NCI-H2227 treated with DMSO at 0.1 percent for 48 hours (cell line): ENCODE measurements at regions not wholly inside any gene's neighbourhood (a gene's known extent, or its start where the extent isn't known, plus 50 kb on each side); places are given as distances from the start of the nearest gene placed in this dataset.

ENCODE experiments used
- DNase-seq: peaks from one replicate; lab custom pipeline; 2025; lab: John Stamatoyannopoulos, UW

DNA sequence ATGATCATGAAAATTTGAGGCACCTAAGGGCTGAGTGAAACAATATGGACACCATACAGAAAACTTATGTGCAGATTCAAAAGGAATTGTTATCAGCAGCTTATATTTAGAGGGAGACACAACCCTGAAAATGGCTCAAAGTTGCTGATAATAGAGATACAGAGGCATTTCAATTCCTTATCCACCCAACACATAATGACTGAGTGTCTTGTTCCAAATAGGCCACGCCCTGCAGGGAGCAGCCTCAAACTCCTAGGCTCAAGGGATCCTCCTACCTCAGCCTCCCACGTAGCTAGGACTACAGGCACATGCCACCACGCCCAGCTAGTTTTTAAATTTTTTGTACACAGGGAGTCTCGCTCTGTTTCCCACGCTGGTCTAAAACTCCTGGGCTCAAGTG is 79.0 kb downstream of the LBH start:
- DNase-seq, result no peak

DNA sequence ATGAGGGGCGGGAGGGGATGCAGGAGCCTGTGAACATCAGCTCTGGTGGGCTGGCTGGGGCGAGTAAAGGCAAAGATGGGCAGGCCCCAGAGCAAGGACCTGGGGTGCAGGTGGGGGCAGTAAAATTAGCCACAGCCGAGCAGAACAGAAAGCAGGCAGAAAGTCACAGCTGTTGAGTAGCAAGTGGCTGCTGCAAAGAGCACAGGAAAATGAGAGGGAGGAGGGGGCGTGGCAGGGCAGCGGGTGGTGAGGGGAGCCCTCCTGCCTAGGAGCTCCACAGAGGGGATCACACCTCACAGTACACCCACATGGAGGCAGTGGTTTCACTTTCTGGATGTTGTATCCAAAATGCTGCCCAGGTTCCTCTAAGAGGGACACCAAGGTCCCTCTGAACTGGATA is 79.6 kb downstream of the LBH start:
- no peak for DNase-seq

DNA sequence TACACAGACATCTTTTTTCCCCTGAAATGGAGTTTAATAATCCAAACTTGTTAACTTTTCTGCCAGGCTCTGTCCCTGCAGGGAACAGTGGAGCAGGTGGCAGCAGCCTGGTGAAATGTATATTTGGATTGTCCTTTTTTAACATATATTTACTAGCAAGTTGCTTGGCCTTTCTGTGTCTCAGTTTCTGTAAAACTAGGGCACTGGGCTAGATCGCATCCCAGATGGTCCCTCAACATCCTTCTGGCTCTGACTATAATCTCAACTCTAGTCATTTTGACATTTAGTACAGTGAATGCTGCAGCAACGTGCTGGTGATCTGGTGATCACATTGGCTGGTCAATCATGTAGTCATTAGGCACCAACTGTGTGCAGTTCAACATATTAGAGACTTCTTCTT is 80.4 kb downstream of the LBH start:
- no peak for DNase-seq

DNA sequence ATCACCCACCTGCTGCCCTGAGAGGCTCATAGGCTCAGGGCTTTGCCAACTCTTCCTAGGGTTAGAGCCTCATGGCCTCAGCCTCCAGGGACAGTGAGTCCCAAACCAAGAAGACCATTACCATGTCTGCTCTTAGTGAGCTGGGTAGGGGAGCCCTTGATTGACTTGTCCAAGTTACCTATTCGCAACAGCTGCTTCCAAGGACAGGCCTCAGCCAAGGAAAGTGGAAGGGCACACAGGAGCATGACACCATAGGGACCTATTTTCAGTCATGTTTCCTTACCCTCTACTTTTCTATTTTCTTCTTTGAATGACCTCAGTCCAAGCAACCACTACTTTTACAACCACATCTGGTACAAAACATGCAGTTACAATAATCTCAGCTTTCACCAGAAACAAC is 81.6 kb downstream of the LBH start:
- no peak for DNase-seq

DNA sequence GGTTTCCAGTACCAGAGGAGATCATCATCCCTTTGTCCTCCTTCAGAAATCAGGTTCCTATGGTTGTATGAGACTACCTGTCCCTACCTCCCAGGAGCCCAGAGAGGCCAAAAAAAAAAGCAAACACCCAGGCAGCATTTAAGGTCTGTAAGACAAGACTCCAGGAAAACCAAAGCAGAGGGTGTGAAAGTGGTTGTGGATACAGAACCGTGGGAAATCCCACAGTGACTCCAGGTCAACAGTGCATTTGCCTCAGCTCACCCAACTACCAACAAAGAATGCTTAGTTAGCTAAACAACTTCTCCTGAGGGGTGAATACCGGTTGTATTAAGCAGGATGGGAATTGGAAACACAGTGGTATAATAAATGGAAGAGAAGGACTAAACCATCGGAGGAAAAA is 83.6 kb downstream of the LBH start:
- DNase-seq, result no peak

DNA sequence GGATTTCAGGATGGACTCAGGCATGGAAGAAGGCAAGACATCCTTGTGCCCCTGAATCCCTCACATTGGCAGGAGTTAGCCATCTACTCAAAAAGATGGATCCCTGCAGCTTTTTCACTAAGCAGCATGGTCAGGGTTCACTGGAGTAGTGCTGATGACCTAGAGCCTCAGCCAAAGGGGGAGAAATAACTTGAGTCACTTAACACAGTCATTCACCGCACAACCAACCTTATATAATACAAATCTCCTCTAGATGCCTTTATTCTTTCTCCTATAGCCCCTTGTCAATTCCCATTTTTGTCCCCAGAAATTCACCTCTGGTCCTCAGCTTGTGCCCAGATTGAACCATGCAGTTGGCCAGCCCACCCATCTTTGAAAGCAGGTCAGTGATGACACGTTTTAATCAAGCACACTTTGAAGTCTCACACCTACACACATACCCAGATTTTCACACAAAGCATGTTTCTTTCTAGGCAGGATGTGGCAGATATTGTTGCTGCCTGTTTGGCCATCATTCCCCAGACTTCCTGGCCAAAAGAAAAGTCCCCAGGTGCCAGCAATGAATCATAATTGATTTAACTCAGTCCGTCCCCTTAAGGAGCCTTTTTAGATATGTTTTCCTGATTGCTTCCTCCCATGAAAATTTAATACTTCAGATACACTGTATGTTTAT is 84.2 kb downstream of the LBH start:
- no peak for DNase-seq

DNA sequence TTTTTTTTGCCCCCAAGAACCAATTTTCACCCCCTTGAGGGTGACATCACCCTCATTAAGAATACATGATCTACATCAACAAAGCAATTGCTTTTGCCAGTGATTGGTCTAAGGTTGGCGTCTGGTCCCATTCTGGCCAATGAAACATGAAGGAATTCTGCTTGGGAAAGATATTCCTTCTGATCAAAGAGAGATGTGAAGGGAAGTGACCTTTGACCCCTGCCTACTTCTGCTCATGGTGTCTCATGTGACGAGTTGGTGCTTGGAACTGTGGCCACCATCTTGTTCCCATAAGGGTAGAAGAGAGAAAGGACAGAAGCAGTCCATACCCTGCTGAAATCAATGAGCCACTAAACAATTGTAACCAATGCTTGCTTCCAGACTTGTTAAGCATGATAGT is 85.1 kb downstream of the LBH start:
- no peak for DNase-seq

DNA sequence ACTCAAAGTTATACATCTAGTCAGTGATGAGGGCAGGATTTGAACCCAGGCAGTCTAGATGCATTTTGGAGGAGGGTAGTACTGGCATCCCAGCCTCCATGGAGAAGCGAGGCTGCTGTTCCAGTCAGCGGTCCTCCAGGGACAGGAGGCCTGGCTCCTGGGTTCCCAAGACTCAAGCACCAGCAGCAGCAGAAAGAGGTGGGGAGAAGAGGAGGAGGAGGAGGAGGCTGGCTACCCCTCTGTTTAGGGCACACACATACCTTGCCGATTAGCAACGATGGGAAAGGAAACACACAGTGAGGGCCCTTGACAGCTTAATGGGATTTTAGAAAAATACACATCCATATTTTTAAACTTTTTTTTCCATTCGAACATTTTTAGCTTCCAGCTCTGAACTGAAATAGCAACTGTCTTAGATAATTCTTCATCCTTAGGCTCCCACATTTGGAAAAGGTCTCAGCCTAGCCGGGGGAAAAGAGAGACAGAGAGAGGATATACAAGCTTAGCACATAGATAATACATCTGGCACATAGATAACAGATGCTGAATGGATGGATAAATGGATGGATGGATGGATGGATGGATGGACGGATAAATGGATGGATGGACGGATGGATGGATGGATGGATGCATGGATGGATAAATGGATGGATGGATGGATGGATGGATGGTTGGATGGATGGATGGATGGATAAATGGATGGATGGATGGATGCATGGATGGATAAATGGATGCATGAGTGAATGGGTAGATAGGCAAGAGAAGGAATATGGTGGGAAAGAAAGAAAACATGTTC is 87.9 kb downstream of the LBH start:
- no peak for DNase-seq

DNA sequence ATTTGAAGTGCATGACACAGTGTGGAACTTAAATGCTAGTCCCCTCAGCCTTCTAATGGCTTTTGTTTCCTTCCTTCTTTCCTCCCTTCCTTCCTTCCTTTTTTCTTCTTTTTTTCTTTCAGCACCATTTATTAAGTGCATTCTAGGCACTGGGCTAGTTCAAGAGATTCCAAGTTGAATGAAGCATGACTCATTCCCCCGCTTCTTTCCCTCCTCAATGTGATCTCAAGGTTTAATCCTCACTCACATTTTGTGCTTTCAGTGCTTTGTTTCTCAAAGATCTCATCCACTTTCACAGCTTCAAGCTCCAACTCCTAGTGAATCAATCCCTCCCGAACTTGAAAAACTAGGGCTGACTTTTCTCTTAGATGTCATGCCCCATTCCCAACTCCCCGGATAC is 90.1 kb downstream of the LBH start:
- no peak for DNase-seq

DNA sequence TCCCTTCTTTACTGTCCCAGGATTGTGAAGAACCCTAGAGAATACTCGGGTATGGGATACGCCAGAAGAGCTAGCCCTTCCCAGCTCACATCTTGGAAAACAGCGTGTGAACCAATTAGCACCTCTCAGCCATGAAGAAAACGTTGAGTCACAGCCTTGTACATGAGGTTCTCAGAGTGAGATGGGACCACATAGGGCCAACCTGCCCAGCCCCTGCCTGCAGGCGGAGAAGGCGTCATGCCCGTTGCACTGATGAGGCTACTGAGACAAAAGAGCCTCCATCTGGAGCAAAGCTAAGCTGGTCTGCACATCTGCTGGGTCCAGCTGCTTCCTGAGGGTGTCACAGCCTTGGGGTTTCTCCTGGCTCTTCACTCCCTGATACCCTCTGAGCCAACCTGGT is 92.2 kb downstream of the LBH start:
- DNase-seq, result no peak

DNA sequence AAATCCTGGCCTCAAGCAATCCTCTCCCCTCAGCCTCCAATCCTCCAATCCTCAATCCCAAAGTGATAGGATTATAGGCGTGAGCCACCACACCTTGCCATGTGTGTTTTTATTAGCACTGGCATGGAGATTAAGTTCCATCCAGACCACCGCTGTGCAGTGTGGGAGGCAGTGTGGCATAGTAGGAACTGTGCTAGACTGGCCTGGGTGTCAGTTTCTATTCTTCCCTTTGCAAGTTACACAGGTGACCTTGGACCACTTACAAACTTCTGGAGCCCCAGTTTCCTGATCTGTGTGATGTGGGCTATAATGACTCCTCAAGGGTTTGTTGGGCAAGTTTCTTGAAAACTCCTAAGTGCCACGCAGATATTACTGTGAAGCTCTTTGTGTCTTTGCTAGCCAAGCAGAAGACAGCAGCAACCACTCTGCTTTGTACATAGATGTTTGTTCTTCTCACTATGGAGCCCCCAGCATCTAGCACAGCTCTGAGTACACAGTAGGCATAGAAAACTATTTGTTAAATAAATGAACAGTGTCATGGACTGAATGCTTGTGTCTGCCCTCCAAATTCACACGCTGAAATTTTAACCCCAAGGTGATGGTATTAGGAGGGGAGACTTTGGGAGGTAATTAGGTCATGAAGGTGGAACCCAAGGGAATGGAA is 93.0 kb downstream of the LBH start:
- DNase-seq, result no peak

DNA sequence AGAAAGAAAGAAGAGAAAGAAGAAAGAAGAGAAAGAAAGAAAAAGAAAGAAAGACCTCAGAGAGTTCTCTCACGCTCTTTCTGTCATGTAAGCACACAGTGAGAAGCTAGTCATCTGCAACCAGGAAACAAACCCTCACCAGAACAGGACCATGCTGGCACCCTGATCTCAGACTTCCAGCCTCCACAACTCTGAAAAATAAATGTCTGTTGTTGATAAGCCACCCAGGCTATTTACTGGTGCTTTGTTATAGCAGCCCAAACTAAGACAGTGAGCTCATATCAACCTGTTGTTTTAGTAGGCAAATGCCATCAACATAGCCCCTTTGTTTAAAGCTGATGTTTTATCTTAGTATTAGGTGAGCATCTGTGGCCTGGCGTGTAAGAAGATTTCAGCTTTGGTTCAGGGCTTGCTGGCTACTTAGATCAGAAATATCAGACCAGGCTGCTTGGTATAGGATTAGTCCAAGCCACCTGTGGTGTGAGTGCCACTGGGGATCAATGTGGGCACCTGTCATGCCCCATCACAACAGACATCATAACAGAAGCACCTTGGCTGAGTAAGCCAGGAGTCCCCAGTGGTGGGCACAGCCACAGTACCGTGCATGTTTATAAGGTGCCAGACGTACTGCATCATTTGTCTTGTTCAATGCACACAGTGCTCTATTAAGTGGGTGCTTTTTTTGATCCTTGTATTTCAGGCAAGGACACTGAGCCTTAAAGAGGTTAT is 94.4 kb downstream of the LBH start:
- no peak for DNase-seq

DNA sequence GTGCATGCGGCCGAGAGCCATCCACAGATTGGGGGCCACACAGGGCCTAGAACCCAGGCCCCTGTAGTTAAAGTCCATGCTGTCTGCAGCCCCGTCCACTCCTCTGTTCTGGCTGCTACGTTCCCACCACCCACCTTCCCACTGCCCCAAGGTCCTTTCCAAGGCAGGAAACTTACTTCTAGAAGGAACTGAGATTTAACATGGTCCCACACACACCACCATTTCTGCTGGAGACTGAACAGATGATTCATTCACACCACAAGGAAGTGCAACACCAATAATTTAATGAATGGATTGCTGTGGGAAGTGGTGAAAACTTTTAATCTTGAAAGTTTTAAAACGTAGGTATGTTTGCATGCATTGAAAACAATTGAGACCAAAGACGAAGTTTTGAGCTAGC is 95.2 kb downstream of the LBH start:
- DNase-seq, result no peak

DNA sequence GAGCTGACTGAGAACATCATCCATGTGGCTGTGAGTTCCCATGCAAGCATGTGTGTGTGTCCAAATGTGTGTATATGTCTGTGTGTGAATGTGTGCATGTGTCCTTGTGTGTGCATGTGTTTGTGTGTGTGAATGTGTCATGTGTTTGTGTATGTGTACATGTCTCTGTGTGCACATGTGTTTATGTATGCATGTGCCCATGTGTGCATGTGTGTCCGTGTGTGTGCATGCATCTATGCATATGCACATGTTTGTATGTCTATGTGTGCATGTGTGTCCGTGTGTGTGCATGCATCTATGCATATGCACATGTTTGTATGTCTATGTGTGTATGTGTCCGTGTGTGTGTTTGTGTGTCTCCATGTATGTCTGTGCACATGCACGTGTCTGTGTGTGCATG is 99.7 kb downstream of the LBH start:
- no peak for DNase-seq

DNA sequence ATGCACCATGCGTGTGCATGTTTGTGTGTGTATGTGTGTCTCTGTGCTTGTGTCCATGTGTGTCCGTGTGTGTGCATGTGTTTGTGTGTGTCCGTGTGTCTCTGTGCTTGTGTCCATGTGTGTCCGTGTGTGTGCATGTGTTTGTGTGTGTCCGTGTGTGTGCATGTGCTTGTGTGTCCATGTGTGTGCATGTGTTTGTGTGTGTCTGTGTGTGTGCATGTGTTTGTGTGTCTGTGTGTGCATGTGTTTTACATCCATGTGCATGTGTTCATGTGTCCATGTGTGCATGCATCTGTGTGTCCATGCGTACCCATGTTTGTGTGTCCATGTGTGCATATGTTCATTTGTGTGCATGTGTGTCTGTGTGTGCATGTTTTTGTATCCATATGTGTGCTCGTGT is 100.5 kb downstream of the LBH start:
- DNase-seq, result no peak

DNA sequence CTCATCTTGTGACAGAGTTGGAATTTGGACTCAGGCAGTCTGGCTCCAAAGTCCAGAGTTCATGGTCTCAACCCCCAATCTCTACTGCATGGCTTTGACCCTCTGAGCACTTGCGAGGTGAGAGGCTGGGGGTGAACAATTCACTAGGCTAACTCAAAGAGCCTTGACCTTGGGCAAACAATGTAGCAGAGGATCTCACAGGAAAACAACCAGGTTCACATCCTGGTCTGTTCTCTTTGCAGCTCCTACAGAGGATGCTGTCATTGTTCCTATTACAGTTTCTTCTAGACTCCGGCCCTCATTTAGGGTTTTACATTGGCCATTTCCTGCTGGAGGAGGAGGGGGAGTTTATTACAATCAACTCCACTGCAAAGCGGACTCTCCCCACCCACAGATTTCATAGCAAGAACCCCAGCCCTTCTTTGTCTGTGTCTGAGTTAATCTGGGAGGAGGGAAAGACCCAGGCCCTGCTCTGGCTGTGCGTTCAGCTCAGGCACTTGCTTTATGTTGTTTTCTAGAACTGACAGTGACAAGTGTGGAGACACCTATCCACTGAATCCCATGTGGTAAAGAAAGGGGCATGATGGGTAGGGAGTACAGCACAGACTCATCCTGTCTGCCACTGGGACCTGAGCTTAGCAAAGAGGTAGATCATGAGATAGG is 101.6 kb downstream of the LBH start:
- no peak for DNase-seq

DNA sequence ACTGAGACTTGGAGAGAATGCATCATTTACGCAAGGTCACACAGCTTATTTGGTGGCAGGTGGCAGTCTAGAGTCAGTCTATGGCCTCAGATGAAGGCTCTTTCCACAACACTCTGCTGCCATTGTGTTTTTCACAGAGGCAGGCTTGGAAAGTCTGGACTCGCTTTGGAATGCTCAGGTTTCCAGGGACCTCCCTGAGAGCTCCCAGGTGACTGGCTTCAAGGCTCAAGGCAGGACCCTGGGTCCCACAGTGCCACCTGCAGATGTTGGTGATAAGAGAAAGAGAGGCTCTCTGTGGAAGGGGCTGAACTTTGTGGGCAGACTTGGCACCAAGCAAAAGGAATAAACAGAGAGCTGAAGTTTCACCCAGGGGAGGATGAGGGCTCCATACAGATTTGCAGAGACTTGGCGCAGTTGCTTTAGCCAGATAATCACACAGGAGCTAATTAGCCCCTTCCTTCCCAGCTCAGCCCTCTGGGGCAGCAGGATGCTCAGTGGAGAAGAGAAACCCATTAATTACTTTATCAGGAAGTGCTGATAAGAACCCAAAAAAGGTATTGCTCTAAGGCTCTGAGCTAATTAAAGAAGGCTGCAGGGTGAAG is 103.5 kb downstream of the LBH start:
- no peak for DNase-seq

DNA sequence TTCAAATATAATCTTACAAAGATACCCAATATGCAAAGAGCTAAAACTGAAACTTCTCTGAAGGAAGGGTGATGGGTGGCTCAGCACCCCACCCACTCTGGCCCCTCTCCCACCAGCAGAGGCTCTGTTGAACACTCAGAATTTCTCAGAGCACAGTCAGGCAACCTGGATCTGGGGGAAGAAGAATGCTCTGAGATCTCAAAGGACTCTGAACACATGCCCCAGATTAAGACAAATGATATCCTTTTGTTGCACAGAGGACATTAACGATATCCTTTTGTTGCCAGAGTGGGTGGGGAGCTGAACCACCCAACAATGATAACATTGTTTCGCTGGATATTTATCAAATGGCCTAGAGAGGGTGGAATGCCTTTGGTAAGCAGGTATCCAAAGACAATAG is 104.8 kb downstream of the LBH start:
- no peak for DNase-seq

DNA sequence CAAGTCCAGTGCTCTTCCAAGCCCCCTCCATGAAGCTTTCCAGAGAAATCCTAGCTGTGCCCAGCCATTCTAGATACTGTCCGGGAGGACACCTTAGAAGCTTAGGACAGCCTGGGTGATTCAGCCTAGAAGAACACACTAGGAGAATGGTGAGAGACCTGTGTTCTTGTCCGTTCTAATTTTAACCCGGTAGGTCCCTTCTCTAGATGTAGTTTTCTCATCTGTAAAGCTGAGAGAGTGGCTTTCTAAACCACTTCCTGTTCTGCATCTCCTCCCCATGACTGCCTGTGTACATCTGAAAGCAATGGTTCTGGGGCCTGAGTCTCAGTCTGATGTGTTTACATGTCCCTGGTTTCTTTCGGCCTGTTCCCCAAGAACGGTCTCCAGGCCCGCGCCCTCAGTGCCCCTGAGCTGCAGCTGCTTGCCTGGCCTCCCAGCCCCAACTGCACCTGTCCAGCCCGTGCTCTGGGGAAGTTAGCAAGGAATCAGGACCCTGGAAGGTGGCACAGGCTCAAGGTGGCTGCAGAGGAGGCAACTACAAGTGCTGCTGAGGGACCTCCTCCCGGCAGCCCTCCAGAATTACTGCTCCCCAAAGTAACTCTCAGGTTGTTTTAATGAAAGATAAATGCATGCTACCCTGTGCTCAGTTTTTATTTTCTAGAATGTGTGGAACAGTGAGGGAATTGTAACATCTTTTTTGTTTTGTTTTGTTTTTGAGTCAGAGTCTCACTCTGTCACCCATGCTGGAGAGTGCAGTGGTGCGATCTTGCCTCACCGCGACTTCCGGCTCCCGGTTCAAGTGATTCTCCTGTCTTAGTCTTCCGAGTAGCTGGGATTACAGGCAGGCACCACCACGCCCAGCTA is 105.9 kb downstream of the LBH start:
- no peak for DNase-seq

DNA sequence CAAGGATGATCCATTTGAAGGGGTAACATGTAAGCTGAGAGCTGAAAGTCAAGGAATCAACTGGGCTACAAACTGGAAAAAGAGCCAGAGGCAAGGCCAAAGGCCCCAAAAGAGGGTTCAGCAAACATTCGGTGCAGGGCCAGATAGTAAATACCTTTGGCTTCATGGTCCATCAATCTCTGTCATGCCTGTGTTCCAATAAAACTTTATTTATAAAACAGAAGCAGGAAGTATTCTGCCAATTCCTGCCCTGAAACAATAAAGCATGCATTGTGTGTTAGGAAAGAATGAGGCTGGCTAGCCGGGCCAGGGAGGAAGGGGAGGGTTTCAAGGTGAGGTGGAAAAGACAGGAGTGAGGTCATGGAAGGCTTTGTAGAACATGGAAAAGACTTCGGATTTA is 107.1 kb downstream of the LBH start:
- no peak for DNase-seq

DNA sequence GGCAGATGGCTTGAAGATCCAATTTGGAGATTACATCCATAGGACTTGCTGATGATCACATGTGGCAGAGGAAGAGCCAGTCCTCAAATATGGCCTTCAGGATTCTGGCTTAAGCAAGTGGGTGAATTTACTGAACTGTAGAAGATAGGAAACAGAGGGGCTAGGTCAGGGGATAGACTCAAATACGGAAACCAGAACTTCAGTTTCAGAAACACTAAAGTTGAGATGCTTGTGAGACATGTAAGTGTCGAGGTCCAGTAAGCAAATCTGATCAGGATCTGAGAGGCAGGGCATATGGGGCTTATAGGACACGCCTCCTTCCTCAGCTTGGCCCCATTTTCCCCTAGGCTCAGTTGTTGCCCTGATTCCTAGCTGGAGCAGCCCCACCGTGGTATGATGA is 107.7 kb downstream of the LBH start:
- no peak for DNase-seq
